Endothelial cell of umbilical vein (primary cell): ENCODE measurements at regions not wholly inside any gene's neighbourhood (a gene's known extent, or its start where the extent isn't known, plus 50 kb on each side); places are given as distances from the start of the nearest gene placed in this dataset.

Source experiments
- BruUV-seq: library from RNA; stranded (reverse); fragments of 400-500 nt; replicated peaks from 2 replicates; lab custom pipeline; 2021; lab: Mats Ljungman, UMichigan
- CTCF ChIA-PET: fragments of 300-600, 350-600 bp; sonication (Branson Sonifier 250); formaldehyde crosslinking; loops from one replicate; lab custom pipeline; 2021; ENCODE audit warnings: antibody characterized with exemption, inconsistent platforms; lab: Charles Lee
- POLR2A ChIA-PET: fragments of 300-600, 350-600 bp; sonication (Branson Sonifier 250); formaldehyde crosslinking; loops from one replicate; lab custom pipeline; 2021; ENCODE audit warnings: antibody characterized with exemption, inconsistent platforms; lab: Charles Lee
- DNase-seq: peaks from one replicate; pipeline ENCODE4 v3.0.0-alpha.2; 2011; ENCODE audit warnings: low read depth, low spot score
- FAIRE-seq: peaks from 2 replicates; lab custom pipeline; 2011; peaks lifted over from hg19 to GRCh38; lab: Jason Lieb, UNC
- H2AFZ ChIP-seq: 2 replicates; pipeline ENCODE4 v1.6.0; 2012; ENCODE audit warnings: low read depth, low read length, control low read depth, inconsistent platforms
- H3K27ac ChIP-seq: 2 replicates; pipeline ENCODE4 v1.5.1; 2011; ENCODE audit warnings: low read depth, mild to moderate bottlenecking, control low read depth, low read length, moderate library complexity; ENCODE audit not compliant: insufficient read depth
- H3K27me3 ChIP-seq, 2 experiments: 2 replicates each; pipeline versions ENCODE4 v1.6.0 to v1.6.1; 2011; ENCODE audit warnings: low read length in 2 of 2, mixed read lengths in 1 of 2; ENCODE audit not compliant: control insufficient read depth in 2 of 2, insufficient read depth in 2 of 2
- H3K36me3 ChIP-seq, 2 experiments: 2 replicates in 1 of 2; 3 replicates in 1 of 2; pipeline ENCODE4 v1.5.1; 2011; ENCODE audit warnings: low read length in 2 of 2, mild to moderate bottlenecking in 1 of 2, moderate library complexity in 1 of 2; ENCODE audit not compliant: control insufficient read depth in 2 of 2, insufficient read depth in 2 of 2; ENCODE audit errors: extremely low read depth in 1 of 2
- H3K4me1 ChIP-seq: 3 replicates; pipeline ENCODE4 v1.5.1; 2011; ENCODE audit warnings: mild to moderate bottlenecking, low read length; ENCODE audit not compliant: control insufficient read depth, insufficient read depth; ENCODE audit errors: extremely low read depth
- H3K4me2 ChIP-seq: 2 replicates; pipeline ENCODE4 v1.6.1; 2011; ENCODE audit warnings: low read length, control low read depth, mixed read lengths; ENCODE audit not compliant: insufficient read depth
- H3K4me3 ChIP-seq, 3 experiments: fragments of 200-600 bp in 1 of 3; sonication (generic), shearing (Covaris generic) in 1 of 3; replicated peaks in 1 of 3; 2 replicates each; pipeline ENCODE4 v1.5.1; 2011 to 2016; ENCODE audit warnings: control low read depth in 3 of 3, low read length in 3 of 3, mild to moderate bottlenecking in 2 of 3, inconsistent platforms in 1 of 3, low read depth in 1 of 3, moderate library complexity in 1 of 3; ENCODE audit not compliant: insufficient read depth in 1 of 3
- H3K79me2 ChIP-seq: 2 replicates; pipeline ENCODE4 v1.6.0; 2012; ENCODE audit warnings: low read length, inconsistent platforms; ENCODE audit not compliant: control insufficient read depth, insufficient read depth
- H3K9ac ChIP-seq: replicated peaks from 2 replicates; pipeline ENCODE3; 2011; ENCODE audit warnings: low read length, control low read depth; ENCODE audit not compliant: insufficient read depth; ENCODE audit errors: extremely low read depth
- H3K9me1 ChIP-seq: replicated peaks from 3 replicates; pipeline ENCODE4 v1.6.0; 2011; ENCODE audit warnings: mild to moderate bottlenecking, low read length; ENCODE audit not compliant: control insufficient read depth, insufficient read depth; ENCODE audit errors: extremely low read depth
- H3K9me3 ChIP-seq: replicated peaks from 2 replicates; pipeline ENCODE4 v1.5.1; 2012; ENCODE audit warnings: low read length, inconsistent platforms; ENCODE audit not compliant: control insufficient read depth, insufficient read depth
- H4K20me1 ChIP-seq: replicated peaks from 2 replicates; pipeline ENCODE3; 2011; ENCODE audit warnings: mild to moderate bottlenecking, low read length; ENCODE audit not compliant: control insufficient read depth, insufficient read depth; ENCODE audit errors: extremely low read depth
- CTCF ChIP-seq, 2 donors: IDR thresholded peaks; 1 replicate in 1 of 2; 2 replicates in 1 of 2; pipeline ENCODE4 v1.5.1; 2011; ENCODE audit warnings: low read length in 2 of 2, mild to moderate bottlenecking in 2 of 2, moderate library complexity in 2 of 2, control low read depth in 1 of 2, inconsistent platforms in 1 of 2, low read depth in 1 of 2; ENCODE audit not compliant: insufficient read depth in 1 of 2; ENCODE audit errors: extremely low read depth in 1 of 2
- EZH2 ChIP-seq: IDR thresholded peaks from 2 replicates; pipeline ENCODE4 v1.6.1; 2012; ENCODE audit warnings: borderline replicate concordance, low read depth, mild to moderate bottlenecking, moderate library complexity, low read length, inconsistent platforms; ENCODE audit not compliant: severe bottlenecking
- FOS ChIP-seq: IDR thresholded peaks from 2 replicates; pipeline ENCODE4 v1.6.1; 2011; ENCODE audit warnings: mild to moderate bottlenecking, low read length, moderate library complexity, borderline replicate concordance; ENCODE audit not compliant: insufficient read depth
- GATA2 ChIP-seq: IDR thresholded peaks from 2 replicates; pipeline ENCODE4 v1.7.0; 2011; ENCODE audit warnings: low read depth, mild to moderate bottlenecking, moderate library complexity, mixed read lengths, low read length; ENCODE audit not compliant: insufficient read length, insufficient read depth
- JUN ChIP-seq: IDR thresholded peaks from 2 replicates; pipeline ENCODE4 v1.6.1; 2011; ENCODE audit warnings: borderline replicate concordance, low read depth; ENCODE audit not compliant: insufficient read length, insufficient read depth
- MYC ChIP-seq: IDR thresholded peaks from one replicate; pipeline ENCODE4 v1.6.1; 2011; ENCODE audit warnings: mild to moderate bottlenecking, low read depth, low read length
- POLR2A ChIP-seq: IDR thresholded peaks from 2 replicates; pipeline ENCODE4 v1.6.1; 2012; ENCODE audit warnings: low read depth, mild to moderate bottlenecking, control low read depth, low read length
- POLR2AphosphoS5 ChIP-seq: IDR thresholded peaks from 2 replicates; pipeline ENCODE4 v1.6.1; 2012; ENCODE audit warnings: low read depth, mild to moderate bottlenecking, control low read depth, low read length, moderate library complexity; ENCODE audit not compliant: insufficient read depth
- dilution Hi-C: fragments of 300-500 bp; cut with MboI; formaldehyde crosslinking; loops from one replicate; pipeline ENCODE4 v1.15.0; 2019; ENCODE audit warnings: low sequenced_read_pairs; ENCODE audit not compliant: extremely low pct_ligation_motif_present
- intact Hi-C: fragments of 100-400 bp; cut with micrococcal nuclease; formaldehyde crosslinking; loops from one replicate; pipeline ENCODE4 v1.10.0; 2022
- TF ChIP-seq, protein P1 (sequence below): IDR thresholded peaks from 2 replicates; pipeline ENCODE4 v1.6.1; 2011; ENCODE audit not compliant: insufficient read depth, insufficient read length

GRCh38 chr1:62989497-62989896 is 205.6 kb downstream of the ATG4C start:
- dilution Hi-C loops (no loop called here), intact Hi-C loops (no loop called here)
- H3K4me2 ChIP-seq: no peak overlapping the region
- no peak overlapping the region for H2AFZ ChIP-seq
- no peaks in the 10 kb centered on the region for H3K9me1 ChIP-seq
- H3K79me2 ChIP-seq: no peaks in the 10 kb centered on the region
- FAIRE-seq (no peak), DNase-seq (no peak)
- TF ChIP-seq POLR2A (no peak), GATA2 (no peak), JUN (no peak), CTCF (IDR thresholded peaks at IDR 0.05; ENCODE audit: extremely low read depth in 1 of 2, insufficient read depth in 1 of 2, low read depth in 1 of 2, low read length in 2 of 2) (no peak), POLR2AphosphoS5 (no peak), EZH2 (no peak), FOS (no peak), MYC (no peak)
- TF ChIP-seq, protein P1, sequence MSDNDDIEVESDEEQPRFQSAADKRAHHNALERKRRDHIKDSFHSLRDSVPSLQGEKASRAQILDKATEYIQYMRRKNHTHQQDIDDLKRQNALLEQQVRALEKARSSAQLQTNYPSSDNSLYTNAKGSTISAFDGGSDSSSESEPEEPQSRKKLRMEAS: no peak
- no peaks in the 10 kb centered on the region for H3K27me3 ChIP-seq
- ChIA-PET POLR2A (no interaction called here), CTCF (no interaction called here)
- no peak overlapping the region for H3K9ac ChIP-seq
- H3K9me3 ChIP-seq: no peaks in the 10 kb centered on the region
- H3K4me1 ChIP-seq: no peaks in the 10 kb centered on the region
- no peaks in the 10 kb centered on the region for H3K36me3 ChIP-seq
- no peak overlapping the region for H3K27ac ChIP-seq
- BruUV-seq: no TSS peak
- no peaks in the 10 kb centered on the region for H4K20me1 ChIP-seq
- H3K4me3 ChIP-seq: no peak overlapping the region
